ENCODE measurements at regions not wholly inside any gene's neighbourhood (a gene's known extent, or its start where the extent isn't known, plus 50 kb on each side); places are given as distances from the start of the nearest gene placed in this dataset.

DNA sequence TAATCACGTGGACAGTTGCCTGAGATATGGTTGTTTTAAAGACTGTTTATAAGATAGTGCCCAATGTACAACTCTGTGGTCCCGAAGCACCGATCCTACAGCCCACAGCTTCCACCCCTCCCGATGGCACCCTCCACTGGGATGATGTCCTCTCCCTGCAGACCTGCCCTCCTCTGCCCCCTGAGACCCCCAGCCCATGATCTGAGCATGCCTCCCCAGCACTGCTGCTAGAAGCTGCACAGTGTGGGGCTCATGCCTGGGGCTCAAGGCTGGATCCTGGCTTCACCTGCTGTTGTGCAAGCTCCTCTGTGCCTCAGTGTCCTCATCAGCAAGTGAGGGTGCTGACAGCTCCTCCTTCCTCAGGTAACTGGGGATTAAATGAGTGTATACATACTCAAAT is 254.7 kb upstream of the MKI67 start:
- DNase-seq: no peak

DNA sequence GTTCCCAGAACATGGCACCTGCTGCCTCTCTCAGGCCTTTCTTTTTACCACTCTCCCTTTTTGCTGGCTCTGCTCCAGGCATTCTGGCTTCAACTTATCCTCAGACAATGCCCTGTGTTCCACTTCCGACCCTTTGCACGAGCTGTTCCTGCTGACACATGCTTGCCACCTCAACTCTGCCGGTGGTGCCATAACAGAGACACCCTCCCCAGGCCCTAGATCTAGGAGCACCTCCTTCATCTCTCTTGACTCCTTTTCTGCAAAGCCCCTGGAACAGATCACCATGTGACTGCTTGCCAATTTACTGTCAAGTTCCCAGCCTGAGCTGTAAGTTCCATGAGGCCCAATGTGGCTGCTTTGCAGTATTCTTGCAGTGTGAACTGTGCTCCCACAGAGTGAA is 256.0 kb upstream of the MKI67 start:
- DNase-seq: no peak

DNA sequence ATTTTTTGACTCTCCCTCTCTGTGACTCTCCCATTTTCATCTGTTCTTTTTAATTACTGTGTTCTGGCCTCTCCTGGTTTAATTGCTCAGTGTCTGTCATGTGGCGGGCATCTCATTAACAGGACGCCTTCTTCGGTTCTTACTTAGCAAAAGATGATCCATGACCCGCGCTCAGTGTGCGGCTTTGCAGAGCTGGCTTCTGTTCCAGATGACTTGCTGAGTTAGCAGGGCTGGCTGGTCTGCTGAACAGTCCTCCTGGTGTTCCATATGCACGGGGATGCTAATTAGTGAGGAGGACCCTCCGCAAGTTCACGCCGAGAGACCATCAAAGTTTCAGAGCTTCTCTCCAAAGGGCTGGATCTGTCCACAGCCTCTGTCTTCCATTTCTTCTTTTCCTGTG is 258.6 kb upstream of the MKI67 start:
- no peak for DNase-seq

DNA sequence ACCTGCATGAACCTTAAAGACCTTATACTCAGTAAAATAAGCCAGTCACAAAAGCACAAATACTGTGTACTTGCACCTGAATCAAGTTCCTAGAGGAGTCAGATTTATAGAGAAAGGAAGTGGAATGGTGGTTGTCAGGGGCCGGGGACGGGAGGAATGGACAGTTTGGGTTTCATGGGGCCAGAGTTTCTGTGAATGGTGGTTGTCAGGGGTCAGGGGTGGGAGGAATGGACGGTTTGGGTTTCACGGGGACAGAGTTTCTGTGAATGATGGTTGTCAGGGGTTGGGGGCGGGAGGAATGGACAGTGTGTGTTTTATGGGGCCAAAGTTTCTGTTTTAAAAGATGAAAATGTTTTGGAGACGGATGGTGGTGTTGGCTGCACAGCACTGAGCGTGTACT is 260.0 kb upstream of the MKI67 start:
- no peak for DNase-seq

DNA sequence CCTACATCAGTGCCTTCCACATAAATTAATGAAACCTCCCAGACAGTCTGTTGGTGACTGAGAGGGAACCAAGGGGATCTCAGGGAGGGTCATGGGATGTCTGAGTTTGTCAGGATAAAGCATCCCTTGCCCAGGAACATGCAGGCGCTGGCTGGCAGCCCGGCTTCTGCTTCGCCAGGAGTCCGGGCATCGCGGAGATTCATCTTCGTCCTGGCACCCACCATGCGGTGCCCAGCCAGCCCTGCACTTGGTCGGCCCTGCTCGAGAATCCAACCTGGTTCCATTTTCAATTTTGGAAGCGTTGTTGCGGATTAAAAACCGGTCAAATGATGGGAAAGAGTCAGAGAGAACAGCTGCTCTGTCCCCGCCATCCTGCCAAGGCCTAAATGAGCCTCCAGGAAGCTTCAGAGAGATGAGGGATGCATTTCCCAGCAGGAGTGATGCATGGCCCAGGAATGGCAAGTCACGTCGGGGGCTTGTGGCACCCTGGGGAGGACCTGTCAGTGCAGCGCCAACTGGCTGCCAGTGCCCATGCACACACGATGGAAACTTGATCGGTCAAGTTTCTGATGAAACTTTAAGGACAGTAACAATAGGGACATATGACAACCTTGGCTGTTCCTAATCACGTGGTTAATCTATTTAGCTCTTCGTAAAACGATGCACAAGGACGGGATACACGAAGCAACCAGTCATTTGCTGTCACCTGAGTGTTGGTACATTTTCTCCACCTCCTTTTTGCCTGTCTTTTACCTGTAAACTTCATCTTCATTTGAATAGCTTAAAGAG is 260.8 kb upstream of the MKI67 start:
- no peak for DNase-seq

DNA sequence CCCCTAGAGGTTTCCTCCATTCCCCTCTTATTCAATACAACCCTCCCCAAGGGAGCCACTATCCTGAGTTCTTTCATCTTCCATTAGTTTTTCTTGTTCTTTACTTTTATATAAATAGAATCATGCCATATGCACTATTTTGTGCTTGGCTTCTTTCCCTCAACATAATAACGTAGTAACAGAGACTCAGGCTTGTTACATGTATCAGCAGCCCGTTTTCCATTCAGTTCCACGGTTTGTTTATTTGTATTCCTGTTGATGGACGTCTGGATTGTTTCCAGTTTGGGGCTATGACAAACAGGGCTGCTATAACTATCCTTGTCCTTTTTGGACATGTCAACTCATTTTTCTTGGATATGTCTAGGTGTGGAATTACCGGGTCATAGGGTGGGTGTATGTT is 264.4 kb upstream of the MKI67 start:
- no peak for DNase-seq

DNA sequence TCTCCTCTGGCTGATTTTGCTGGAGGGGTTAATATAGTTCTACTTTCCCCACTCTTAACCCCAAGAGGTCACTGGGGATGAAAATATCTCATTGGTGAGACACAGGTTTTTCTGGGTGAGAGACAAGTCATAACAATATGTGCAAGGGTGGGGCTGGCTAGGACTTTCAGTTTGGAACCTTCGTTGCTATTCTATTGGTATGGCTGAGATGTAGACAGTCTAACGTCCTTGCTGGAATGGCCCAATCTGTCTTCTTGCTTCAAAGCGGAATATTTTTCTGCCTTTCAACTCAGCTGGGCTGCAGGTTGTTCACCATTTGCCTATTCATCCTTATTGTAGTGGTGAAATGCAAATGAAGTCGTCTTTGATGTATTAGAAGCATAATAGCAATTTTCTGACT is 267.3 kb upstream of the MKI67 start:
- no peak for DNase-seq

DNA sequence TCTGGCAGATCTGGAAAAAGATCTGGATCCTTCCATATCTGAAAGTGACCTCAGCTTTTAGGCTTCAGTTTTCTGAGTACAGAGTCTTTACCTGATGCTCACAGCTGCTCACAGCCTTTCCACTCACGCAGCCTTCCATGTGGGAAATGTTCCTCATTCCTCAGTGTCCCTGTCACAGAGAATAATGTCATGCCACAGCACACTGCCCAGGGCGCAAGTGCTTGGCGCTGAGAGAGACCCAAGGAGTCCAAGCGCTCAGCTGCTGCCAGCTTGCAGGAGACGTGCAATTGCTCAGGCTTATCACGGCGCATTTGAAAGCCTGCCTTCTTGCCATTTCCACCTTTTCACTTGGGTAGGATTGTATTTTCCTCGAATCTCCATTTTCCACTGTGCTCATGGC is 271.9 kb upstream of the MKI67 start:
- no peak for DNase-seq

DNA sequence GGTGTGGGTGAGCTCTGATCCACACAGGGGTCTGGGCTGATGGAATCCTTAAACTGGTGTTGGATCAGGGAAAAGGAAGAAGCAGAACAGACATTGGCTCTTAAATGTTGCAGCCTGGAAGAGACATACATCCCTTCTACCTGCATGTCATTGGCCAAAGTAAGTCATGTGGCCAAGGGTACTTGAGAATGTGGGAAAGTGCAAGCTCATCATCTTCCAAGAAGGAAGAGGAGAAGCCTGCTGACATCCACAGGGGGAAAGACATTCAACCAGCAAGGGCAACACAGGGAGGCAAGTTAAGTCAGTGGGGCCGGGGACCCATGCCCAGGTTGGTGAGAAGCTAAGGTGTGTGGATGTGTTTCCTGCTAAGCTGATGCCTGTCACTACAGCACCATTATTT is 272.8 kb upstream of the MKI67 start:
- DNase-seq: no peak

DNA sequence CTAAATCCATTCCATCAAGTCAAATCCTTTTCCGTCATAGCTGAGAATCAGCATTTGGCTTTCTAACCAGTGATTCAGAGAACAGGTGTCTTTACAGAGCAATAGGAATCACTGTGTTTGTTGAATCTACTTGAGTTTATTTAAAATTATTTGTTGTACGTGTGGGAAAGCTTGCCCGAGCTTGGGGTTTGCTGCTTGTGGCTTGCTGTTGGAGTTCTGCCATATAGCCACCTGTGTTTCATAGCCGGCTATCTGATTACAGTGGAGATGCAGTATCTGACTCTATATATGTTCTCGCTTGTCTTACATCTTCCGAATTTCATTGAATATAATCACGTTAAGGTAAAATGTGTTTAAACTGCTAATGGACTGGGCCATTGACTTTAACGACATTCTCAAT is 274.3 kb upstream of the MKI67 start:
- DNase-seq: peak; percentile 57

DNA sequence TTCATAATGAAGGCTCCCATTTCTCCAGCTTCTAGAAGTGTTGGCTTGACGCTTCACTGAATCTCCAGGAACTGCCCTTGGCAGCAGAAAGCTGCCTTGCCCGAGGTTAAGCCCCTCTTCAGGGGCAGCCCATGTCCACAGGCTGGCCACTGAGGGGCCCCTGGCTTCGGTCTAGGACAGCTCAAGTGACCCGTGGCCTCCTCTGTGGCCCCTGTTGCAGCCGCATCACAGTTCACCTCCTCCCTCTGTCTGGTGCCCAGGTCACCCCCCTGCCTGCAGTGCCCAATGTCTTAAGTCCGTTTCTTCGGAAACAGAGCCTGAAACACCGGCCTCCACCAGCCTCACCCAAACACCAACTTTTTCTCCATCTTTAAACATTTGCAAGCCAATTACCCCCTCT is 279.2 kb upstream of the MKI67 start:
- DNase-seq: no peak

DNA sequence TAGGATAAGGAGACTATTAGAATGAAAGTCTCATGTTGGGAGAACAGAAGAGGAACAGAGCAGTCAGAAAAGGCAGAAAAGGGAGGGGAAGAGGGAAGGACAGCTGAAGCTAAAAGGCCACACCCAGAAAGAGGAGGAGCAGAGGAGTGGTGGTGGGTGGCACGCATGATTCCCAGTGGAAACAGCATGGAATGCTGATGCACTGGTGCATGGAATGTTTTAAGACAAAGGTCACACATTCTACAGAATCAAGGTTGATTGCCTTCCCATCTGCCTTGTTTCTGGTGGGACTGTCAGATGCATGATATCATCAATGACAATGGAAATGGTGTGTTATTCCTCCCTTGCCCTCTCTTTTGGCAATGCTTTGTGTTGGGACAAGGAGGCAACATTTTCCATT is 285.4 kb upstream of the MKI67 start:
- DNase-seq: no peak

DNA sequence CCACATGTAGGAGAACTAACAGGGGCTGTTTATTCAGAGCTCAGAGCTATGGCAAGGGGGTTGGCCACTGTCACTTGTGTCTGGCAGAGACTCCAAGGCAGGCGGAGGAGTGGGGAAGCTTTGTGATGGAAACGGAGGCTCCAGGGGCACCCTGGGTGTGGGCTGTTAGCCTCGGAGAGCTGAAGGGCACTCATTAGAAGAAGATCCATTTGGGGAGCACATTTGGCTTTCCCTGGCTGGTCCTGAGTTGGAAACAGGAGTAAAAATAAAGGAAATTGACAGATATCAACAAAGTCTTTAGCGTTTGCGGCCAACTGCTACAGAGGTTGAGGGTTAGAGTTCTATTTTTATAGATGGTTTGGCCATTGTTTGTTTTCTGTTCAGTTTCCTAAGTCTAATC is 288.3 kb upstream of the MKI67 start:
- no peak for DNase-seq

DNA sequence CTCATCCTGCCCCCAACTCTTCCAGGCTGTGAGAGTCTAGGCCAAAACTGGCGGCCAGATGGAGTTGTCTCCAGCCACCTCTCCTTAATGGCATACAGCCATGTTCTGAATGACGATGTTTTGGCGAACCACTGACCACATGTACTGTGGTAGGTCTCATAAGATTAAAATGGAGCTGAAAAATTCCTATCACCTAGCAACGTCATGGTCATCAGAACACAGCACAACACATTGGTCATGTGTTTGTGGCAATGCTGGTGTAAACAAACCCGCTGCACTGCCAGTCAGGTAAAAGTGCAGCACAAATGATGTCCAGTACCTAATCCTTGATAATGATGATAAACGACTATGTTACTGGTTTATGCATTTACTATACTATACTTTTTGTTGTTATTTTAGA is 290.0 kb upstream of the MKI67 start:
- no peak for DNase-seq

DNA sequence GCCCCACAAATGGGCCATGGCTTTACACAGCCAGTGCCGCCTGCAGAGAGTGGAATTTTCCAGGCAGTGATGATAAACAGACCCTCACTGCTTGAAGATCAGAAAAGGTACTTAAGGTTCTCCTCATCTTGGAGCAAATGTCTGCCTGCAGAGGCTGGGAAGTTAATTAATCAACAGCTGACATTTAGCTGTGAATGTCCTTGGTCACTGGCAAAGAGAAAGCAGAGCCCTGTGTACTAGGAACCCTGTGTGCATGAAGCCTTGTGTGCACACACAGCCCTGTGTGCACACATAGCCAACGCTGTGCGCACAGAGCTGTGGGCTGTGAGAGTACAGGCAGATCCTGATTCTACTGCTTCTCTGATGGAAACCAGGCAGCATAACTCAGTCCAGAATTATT is 291.6 kb upstream of the MKI67 start:
- DNase-seq: no peak

DNA sequence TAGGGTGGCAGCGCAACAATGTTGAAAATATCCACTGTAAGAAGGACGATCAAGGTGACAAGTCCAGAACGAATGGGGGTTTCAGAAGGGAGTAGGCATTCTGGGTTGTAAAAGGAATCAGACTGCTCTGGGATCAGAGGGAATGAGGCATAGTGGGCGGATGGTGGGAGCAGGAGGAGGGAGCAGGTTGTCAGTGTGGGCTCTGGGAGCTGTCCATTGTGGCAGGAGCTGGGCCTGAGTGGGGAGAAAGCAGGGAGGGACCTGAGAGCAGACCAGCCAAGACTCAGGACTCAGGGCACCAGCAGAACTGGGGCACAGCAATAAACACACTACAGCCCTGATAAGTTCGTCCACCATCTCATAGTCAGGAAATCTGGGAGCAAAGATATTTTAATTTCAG is 292.6 kb upstream of the MKI67 start:
- DNase-seq: no peak

DNA sequence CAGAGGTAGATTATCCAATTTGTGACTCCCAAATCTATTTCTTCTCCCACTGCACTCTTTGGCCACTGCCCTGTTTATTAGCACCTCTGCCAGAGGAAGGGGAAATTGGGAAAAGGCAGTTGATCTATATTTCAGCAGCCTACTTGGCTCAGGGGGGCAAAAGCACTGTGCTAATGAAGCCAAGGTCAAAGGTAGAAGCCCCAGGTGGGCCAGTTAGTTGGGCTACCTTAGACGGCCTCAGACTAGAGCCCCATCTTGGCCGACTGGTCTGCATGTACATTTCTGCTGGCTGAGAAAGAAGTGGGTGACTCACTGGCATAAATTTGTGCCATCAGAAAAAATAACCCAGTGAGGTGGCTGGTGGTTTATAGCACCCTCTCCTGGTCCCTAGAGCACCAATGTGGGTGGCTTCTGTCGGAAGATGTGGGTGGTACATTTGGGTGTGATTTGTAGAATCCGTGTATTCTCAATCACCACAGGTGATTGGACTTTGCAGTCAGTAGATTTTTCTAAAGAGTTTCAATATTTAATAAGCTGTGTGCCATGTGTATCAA is 293.3 kb upstream of the MKI67 start:
- DNase-seq: no peak

DNA sequence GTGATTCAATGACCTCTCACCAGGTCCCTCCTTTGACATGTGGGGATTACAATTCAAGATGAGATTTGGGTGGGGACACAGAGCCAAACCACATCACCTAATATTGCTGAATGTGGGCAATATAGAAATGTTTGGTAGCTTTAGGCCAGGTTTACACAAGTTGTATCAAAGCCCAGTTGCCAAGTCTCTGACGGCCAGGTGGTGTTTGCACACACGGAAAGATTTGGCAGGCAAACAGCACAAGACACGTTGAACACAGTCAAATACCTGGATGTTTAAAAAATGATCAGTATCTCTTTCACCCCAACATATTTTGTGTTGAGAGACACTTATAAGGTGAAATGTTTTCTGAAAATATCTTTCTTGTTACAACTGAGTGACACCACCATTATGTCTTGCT is 294.4 kb upstream of the MKI67 start:
- DNase-seq: no peak

DNA sequence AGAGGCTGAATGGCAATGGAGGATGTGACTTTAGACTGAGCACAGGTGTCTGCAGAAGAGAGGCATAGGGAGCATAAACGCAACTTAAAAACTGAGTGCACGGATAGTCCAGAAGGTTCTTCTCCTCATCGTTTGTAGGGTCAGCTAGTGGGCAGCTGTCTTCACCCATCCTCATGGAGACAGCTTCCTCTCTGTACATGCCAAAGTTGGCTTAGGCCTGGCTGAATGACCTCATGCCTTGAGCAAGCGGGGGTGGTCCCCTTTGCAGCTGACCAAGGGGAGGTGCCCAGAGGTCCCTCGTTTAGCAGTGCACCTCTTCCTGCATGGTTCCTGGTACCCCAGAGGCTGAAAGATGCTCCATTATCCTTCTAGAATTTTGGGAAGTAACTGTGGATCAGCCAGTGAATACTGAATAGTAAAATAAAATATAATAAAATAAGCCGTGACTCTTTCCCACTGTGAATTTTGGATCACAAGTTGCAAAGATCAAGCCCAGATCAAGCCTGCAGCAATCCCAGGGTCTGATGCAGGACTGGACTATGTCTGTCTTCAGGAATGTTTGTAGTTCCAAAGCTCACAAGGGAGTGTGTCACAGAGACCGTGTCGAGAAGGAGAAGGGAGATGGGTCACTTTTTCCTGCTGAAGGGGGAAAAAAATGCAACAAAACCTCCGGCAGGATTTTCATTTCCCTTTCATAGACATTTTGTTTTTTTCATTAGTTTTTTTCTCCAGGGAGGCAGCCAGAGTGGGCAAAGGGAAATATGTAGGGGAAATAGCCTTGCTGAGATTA is 295.3 kb upstream of the MKI67 start:
- DNase-seq: no peak

DNA sequence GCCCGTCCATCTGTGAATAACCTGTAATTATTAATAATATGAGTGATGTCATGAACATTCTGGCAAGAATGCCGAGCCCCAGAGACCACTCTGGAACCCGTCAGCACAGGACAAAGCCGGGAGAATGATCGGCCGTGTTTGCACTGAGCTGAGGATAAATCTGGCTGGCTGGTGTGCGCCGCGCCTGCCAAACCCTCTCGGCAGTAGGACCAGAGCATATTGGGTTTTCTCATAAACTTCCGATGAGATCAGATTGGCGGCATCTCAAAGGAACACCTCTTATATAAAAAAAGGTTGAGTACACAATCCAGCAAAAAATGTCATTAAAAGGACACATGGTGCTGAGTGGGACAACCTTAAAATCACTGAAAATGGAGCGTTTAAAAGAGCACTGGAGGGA is 296.0 kb upstream of the MKI67 start:
- no peak for DNase-seq

DNA sequence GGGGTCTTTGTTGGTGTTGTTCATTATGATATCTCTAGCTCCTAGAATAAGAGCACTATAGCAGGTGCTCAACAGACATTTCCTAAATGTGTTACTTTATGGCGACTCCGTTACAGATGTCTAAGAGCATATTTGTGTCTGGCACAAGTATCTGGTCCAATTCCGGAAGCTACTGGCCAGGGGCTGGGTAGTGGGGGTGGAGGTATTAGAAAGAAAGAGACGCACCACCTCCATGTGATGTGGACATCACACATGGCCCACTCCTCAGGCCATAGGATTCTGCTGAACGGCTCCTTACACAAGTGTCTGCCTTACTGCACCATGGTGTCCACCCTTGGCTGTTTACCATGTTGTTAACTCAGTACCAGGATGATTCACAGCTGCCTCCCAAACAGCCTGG is 296.8 kb upstream of the MKI67 start:
- DNase-seq: no peak

DNA sequence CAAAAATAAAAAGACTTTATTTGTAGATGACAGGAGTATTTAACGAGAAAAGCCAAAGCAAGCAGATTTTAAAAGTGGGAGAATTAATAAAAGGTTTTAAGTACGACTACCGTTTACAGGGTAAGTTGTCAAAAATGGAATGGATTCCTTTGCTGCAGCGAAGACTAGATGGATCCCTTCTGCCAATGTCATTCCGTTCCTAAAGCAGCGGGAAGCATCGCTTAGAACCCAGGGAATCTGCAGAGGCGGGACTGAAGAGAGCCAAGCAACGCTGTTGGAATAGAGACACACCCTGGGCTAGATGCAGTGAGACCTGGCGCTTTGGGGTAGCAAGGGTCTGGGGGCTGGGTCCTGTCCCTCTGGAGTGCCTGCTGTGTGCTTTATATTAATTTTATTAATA is 303.1 kb upstream of the MKI67 start:
- DNase-seq: no peak

DNA sequence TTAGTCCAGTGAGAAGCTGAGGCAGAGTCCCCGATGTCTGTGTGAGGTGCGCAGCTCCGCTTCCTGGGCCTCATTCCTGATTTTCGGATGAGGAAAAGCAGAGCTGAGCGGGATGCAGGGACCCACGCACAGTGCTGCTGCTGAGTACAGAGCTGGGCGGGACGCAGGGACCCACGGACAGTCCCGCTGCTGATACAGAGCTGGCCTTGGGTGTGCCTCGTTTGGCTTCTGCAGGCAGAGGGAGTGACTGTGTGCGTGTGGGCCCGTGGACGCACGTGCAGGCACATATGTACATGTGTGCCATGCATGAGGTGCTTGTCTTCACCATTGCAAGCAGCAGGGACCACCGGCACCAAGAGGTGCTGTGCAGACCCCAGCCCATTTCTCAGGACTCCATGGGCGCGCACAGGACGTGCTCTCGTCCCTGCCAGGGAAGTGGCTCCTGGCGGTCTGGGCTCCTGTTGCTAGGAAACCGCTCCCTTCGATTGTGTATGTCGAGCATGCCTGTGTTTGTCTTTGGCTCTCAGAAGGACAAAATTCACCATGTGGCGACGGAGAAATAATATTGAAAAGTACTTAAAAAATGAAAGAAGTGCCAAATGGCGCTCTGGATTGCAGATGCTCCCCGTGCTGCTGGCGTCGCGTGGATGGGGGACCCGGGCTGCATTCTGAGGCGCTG is 303.8 kb upstream of the MKI67 start:
- no peak for DNase-seq

DNA sequence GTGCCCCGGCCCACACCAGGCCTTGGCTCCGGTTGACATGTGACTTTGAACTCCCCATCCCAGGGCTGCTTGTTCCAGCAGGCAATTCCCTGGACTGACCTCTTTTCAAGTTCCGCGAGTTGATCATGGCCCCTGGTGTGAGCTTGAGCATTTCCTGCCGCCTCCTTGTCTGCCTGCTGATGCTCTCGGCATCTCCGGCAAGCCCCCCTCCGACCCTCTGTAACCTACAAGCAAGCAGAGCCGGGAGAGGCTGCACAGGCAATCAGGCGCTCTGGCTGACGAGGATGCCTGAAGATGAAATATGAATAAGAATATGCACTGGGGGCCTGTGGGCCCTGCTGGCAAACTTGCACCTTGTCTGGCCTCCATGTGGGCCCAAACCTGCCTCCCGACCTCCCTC is 304.9 kb upstream of the MKI67 start:
- no peak for DNase-seq

Data from NCI-H2029 (cell line).